Right lobe of liver (tissue), 4 donors: ENCODE measurements at regions not wholly inside any gene's neighbourhood (a gene's known extent, or its start where the extent isn't known, plus 50 kb on each side); places are given as distances from the start of the nearest gene placed in this dataset.

ENCODE experiments used
- CTCF ChIP-seq, 4 donors: fragments of 200-600 bp in 3 of 4; fragments of 450-650 bp in 1 of 4; IDR thresholded peaks; one replicate each; pipeline versions ENCODE4 v1.5.1 to v1.8.0; 2016 to 2022; ENCODE audit warnings: antibody characterized with exemption in 4 of 4, mild to moderate bottlenecking in 2 of 4
- POLR2A ChIP-seq: fragments of 450-650 bp; IDR thresholded peaks from one replicate; pipeline ENCODE4 v1.6.1; 2017; ENCODE audit warnings: antibody characterized with exemption, mild to moderate bottlenecking
- donor health status: DM: no; HTN: no; CAD: no.
- donor health status: DM: no; HTN: no; CAD: no.
- donor health status: DM: no; HTN: yes; CAD: no.

GRCh38 chr4:175325230-175325629 is 407.1 kb downstream of the ADAM29 start:
- TF ChIP-seq CTCF (IDR thresholded peaks at IDR 0.05) (no peak), POLR2A (no peak)
